H9 (cell line): ENCODE measurements at regions not wholly inside any gene's neighbourhood (a gene's known extent, or its start where the extent isn't known, plus 50 kb on each side); places are given as distances from the start of the nearest gene placed in this dataset.

Experiments used
- DNase-seq: peaks from one replicate; pipeline ENCODE4 v3.0.0-alpha.2; 2017
- H2AFZ ChIP-seq: one replicate; pipeline ENCODE4 v1.6.1; 2013; ENCODE audit warnings: mild to moderate bottlenecking, low read length, control low read depth, moderate library complexity
- H2AK5ac ChIP-seq: 2 replicates; pipeline ENCODE4 v1.6.1; 2013; ENCODE audit warnings: low read length, control low read depth, mixed read lengths; ENCODE audit not compliant: insufficient read length
- H2BK120ac ChIP-seq: one replicate; pipeline ENCODE4 v1.6.1; 2013; ENCODE audit warnings: low read depth, mild to moderate bottlenecking, low read length, control low read depth, inconsistent platforms; ENCODE audit not compliant: poor library complexity, severe bottlenecking
- H2BK12ac ChIP-seq: 2 replicates; pipeline ENCODE4 v1.6.1; 2013; ENCODE audit warnings: low read length, control low read depth, mixed read lengths, low read depth; ENCODE audit not compliant: insufficient read length
- H2BK15ac ChIP-seq: 2 replicates; pipeline ENCODE4 v1.6.1; 2013; ENCODE audit warnings: low read depth, low read length, control low read depth
- H2BK20ac ChIP-seq: one replicate; pipeline ENCODE4 v1.6.1; 2013; ENCODE audit warnings: low read depth, mild to moderate bottlenecking, low read length, control low read depth, inconsistent platforms; ENCODE audit not compliant: poor library complexity, severe bottlenecking
- H2BK5ac ChIP-seq: 2 replicates; pipeline ENCODE4 v1.6.1; 2013; ENCODE audit warnings: low read length, control low read depth, mixed read lengths; ENCODE audit not compliant: insufficient read length
- H3K14ac ChIP-seq: 2 replicates; pipeline ENCODE4 v1.6.1; 2013; ENCODE audit warnings: low read length, control low read depth; ENCODE audit not compliant: insufficient read depth
- H3K18ac ChIP-seq: 2 replicates; pipeline ENCODE4 v1.6.1; 2013; ENCODE audit warnings: low read depth, mild to moderate bottlenecking, mixed read lengths, low read length, control low read depth; ENCODE audit not compliant: insufficient read length
- H3K23ac ChIP-seq: 2 replicates; pipeline ENCODE4 v1.6.1; 2013; ENCODE audit warnings: low read length, control low read depth, mixed read lengths, low read depth; ENCODE audit not compliant: insufficient read length
- H3K23me2 ChIP-seq: 2 replicates; pipeline ENCODE4 v1.6.1; 2013; ENCODE audit warnings: low read depth, mild to moderate bottlenecking, mixed read lengths, low read length, control low read depth; ENCODE audit not compliant: insufficient read length, poor library complexity, severe bottlenecking
- H3K27ac ChIP-seq: 2 replicates; pipeline ENCODE4 v1.5.1; 2013; ENCODE audit warnings: low read length, control low read depth, mixed read lengths, low read depth; ENCODE audit not compliant: insufficient read length
- H3K27me3 ChIP-seq: 2 replicates; pipeline ENCODE4 v1.6.1; 2013; ENCODE audit warnings: low read length, control low read depth, inconsistent platforms; ENCODE audit not compliant: insufficient read depth
- H3K4ac ChIP-seq: 2 replicates; pipeline ENCODE4 v1.6.1; 2013; ENCODE audit warnings: low read depth, mild to moderate bottlenecking, control low read depth, inconsistent platforms, low read length, moderate library complexity
- H3K4me1 ChIP-seq: 2 replicates; pipeline ENCODE4 v1.6.1; 2013; ENCODE audit warnings: low read length, control low read depth, inconsistent platforms; ENCODE audit not compliant: insufficient read depth
- H3K4me2 ChIP-seq: 2 replicates; pipeline ENCODE4 v1.6.1; 2013; ENCODE audit warnings: low read length, control low read depth, mixed read lengths; ENCODE audit not compliant: insufficient read length, insufficient read depth
- H3K56ac ChIP-seq: 2 replicates; pipeline ENCODE4 v1.6.1; 2013; ENCODE audit warnings: low read depth, mild to moderate bottlenecking, mixed read lengths, low read length, control low read depth; ENCODE audit not compliant: insufficient read length
- H3K79me1 ChIP-seq: 2 replicates; pipeline ENCODE4 v1.6.1; 2013; ENCODE audit warnings: low read depth, mild to moderate bottlenecking, moderate library complexity, low read length, control low read depth, inconsistent platforms; ENCODE audit not compliant: insufficient read depth, poor library complexity, severe bottlenecking
- H3K79me2 ChIP-seq: 2 replicates; pipeline ENCODE4 v1.6.1; 2013; ENCODE audit warnings: low read length, control low read depth, inconsistent platforms; ENCODE audit not compliant: insufficient read depth
- H3K9ac ChIP-seq: 2 replicates; pipeline ENCODE4 v1.6.1; 2013; ENCODE audit warnings: low read length, control low read depth, mixed read lengths; ENCODE audit not compliant: insufficient read length; ENCODE audit errors: extremely low read depth
- H3K9me3 ChIP-seq: one replicate; pipeline ENCODE4 v1.6.1; 2013; ENCODE audit warnings: low read depth, low read length, inconsistent platforms; ENCODE audit not compliant: control insufficient read depth
- H3T11ph ChIP-seq: one replicate; pipeline ENCODE4 v1.6.1; 2013; ENCODE audit warnings: mild to moderate bottlenecking, low read length, control low read depth, inconsistent platforms
- H4K20me1 ChIP-seq: one replicate; pipeline ENCODE4 v1.6.1; 2013; ENCODE audit not compliant: control insufficient read depth, insufficient read length, insufficient read depth
- H4K5ac ChIP-seq: 2 replicates; pipeline ENCODE4 v1.6.1; 2013; ENCODE audit warnings: low read depth, mild to moderate bottlenecking, mixed read lengths, low read length, control low read depth; ENCODE audit not compliant: insufficient read length
- H4K8ac ChIP-seq: replicated peaks from 2 replicates; pipeline ENCODE4 v1.6.1; 2013; ENCODE audit warnings: low read length, control low read depth, mixed read lengths, low read depth; ENCODE audit not compliant: insufficient read length
- H4K91ac ChIP-seq: 2 replicates; pipeline ENCODE4 v1.6.1; 2013; ENCODE audit warnings: low read depth, mild to moderate bottlenecking, moderate library complexity, mixed read lengths, low read length, control low read depth; ENCODE audit not compliant: insufficient read length
- H3K27ac Mint-ChIP-seq, 3 experiments: 2 replicates in 2 of 3; 3 replicates in 1 of 3; pipeline ENCODE4 v1.8.0; 2020 to 2021; ENCODE audit warnings: mixed read lengths in 3 of 3, mild to moderate bottlenecking in 1 of 3, moderate library complexity in 1 of 3
- H3K27me3 Mint-ChIP-seq: 2 replicates; pipeline ENCODE4 v1.8.0; 2021; ENCODE audit warnings: low read depth, mild to moderate bottlenecking, moderate library complexity, mixed read lengths
- H3K36me3 Mint-ChIP-seq, 3 experiments: 2 replicates in 2 of 3; 3 replicates in 1 of 3; pipeline ENCODE4 v1.8.0; 2020 to 2021; ENCODE audit warnings: low read depth in 3 of 3, mixed read lengths in 3 of 3; ENCODE audit not compliant: insufficient read depth in 1 of 3
- H3K4me1 Mint-ChIP-seq, 2 experiments: 2 replicates each; pipeline ENCODE4 v1.8.0; 2020; ENCODE audit warnings: mixed read lengths in 2 of 2
- H3K4me3 Mint-ChIP-seq, 2 experiments: 2 replicates in 1 of 2; 3 replicates in 1 of 2; pipeline ENCODE4 v1.8.0; 2020 to 2021; ENCODE audit warnings: mild to moderate bottlenecking in 2 of 2, mixed read lengths in 2 of 2, moderate library complexity in 1 of 2
- H3K9me3 Mint-ChIP-seq, 2 experiments: 2 replicates in 1 of 2; 3 replicates in 1 of 2; pipeline ENCODE4 v1.8.0; 2020; ENCODE audit warnings: mild to moderate bottlenecking in 2 of 2, mixed read lengths in 2 of 2, moderate library complexity in 1 of 2
- WGBS: extraction: QIAGEN DNeasy Blood & Tissue Kit; methylation state at CpG from one replicate; pipeline ENCODE4 v1.1.7; 2013; ENCODE audit warnings: missing lambda C conversion rate, low lambda C conversion rate, mixed read lengths; ENCODE audit not compliant: insufficient read length; ENCODE audit errors: extremely low coverage; 5-methylcytosine and 5-hydroxymethylcytosine counted together
- TF ChIP-seq, protein P1 (sequence below): fragments of 200-600 bp; sonication (generic); conservative IDR thresholded peaks from 3 replicates; pipeline ENCODE4 v1.8.0; 2021; ENCODE audit warnings: antibody characterized with exemption, mild to moderate bottlenecking

DNA sequence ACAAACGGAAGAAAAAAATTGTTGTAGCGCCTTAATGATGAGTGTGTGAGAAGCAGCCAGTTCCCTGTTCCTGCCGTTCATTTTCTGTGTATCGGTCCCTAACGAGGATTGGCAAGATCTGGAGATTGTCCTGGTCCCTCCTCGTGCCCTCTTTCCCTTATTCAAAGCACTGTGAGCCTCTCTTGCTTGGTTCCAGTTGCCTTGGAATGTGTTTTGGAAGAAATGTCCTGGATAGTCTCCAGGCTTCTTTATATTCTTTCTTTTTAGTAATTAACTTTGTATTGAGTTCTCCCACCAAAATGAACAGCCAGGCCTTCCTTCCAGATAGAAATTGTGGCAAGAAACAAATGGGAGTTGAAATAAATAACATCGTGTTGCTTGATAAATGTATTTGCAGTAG, 348.3 kb downstream of the CDH26 start:
- H3K9me3 Mint-ChIP-seq = peaks cover 3 to 10% of the 10 kb centered on the region in 2 experiments; a peak in 3 of 5 replicates
- Histone ChIP-seq H4K91ac (no peak overlapping the region), H2BK5ac (no peak overlapping the region), H4K8ac (no peak overlapping the region), H2BK12ac (no peak overlapping the region), H3K9me3 (no peaks in the 10 kb centered on the region), H3K4me2 (no peak overlapping the region), H3K79me2 (no peaks in the 10 kb centered on the region), H3K27ac (no peak overlapping the region), H3K4ac (no peak overlapping the region), H3K18ac (no peak overlapping the region), H3K14ac (no peak overlapping the region), H2BK20ac (no peak overlapping the region), H3K23me2 (no peaks in the 10 kb centered on the region), H4K5ac (no peak overlapping the region), H3K56ac (no peak overlapping the region), H3T11ph (no peak overlapping the region), H3K9ac (no peak overlapping the region), H4K20me1 (no peaks in the 10 kb centered on the region), H2AFZ (no peak overlapping the region), H3K4me1 (no peaks in the 10 kb centered on the region), H2BK15ac (no peak overlapping the region), H3K23ac (no peak overlapping the region), H3K27me3 (no peaks in the 10 kb centered on the region), H2BK120ac (no peak overlapping the region), H2AK5ac (no peak overlapping the region), H3K79me1 (no peaks in the 10 kb centered on the region)
- TF ChIP-seq, protein P1, sequence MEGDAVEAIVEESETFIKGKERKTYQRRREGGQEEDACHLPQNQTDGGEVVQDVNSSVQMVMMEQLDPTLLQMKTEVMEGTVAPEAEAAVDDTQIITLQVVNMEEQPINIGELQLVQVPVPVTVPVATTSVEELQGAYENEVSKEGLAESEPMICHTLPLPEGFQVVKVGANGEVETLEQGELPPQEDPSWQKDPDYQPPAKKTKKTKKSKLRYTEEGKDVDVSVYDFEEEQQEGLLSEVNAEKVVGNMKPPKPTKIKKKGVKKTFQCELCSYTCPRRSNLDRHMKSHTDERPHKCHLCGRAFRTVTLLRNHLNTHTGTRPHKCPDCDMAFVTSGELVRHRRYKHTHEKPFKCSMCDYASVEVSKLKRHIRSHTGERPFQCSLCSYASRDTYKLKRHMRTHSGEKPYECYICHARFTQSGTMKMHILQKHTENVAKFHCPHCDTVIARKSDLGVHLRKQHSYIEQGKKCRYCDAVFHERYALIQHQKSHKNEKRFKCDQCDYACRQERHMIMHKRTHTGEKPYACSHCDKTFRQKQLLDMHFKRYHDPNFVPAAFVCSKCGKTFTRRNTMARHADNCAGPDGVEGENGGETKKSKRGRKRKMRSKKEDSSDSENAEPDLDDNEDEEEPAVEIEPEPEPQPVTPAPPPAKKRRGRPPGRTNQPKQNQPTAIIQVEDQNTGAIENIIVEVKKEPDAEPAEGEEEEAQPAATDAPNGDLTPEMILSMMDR = no peak
- peaks cover 0 to 2% of the 10 kb centered on the region in 2 experiments; a peak in 1 of 4 replicates for H3K4me1 Mint-ChIP-seq
- no peak overlapping the region for H3K4me3 Mint-ChIP-seq
- H3K36me3 Mint-ChIP-seq = 0 out of 7 replicates have a peak, but pooled peaks cover 0 to 2% (median 0%) of the 10 kb centered on the region in 3 experiments
- no peak overlapping the region for H3K27ac Mint-ChIP-seq
- H3K27me3 Mint-ChIP-seq = peaks cover 13% of the 10 kb centered on the region
- DNase-seq = no peak
- WGBS = no CpG with 5 or more reads among the region's 7 CpGs
